ENCODE measurements at regions not wholly inside any gene's neighbourhood (a gene's known extent, or its start where the extent isn't known, plus 50 kb on each side); places are given as distances from the start of the nearest gene placed in this dataset.

- TF ChIP-seq POLR2AphosphoS5 (IDR thresholded peaks at IDR 0.05) (no peak), CTCF (IDR thresholded peaks at IDR 0.05) (no peak), POLR2A (IDR thresholded peaks at IDR 0.05) (no peak)
These were observed 59.3 kb upstream of the TMPO start for GRCh38 chr12:98456041-98456440.

Data from breast epithelium (tissue), 3 donors.